GM19239 (cell line): ENCODE measurements at regions not wholly inside any gene's neighbourhood (a gene's known extent, or its start where the extent isn't known, plus 50 kb on each side); places are given as distances from the start of the nearest gene placed in this dataset.
"Not testable (repeated sequence)": the region's sequence is repeated elsewhere in the genome, so short reads cannot be mapped to it uniquely, and the experiment has no call there.

Source experiments
- DNase-seq: peaks from one replicate; pipeline ENCODE4 v3.0.0; 2011; ENCODE audit warnings: low spot score; ENCODE audit not compliant: insufficient read length
- FAIRE-seq: peaks from 2 replicates; lab custom pipeline; 2011; peaks lifted over from hg19 to GRCh38; lab: Jason Lieb, UNC

- FAIRE-seq = no peak
- DNase-seq = no peak
These were observed 414.9 kb downstream of the SATB2 start for GRCh38 chr2:199042660-199043379.

GRCh38 chr2:199040522-199040921, 417.2 kb downstream of the SATB2 start:
- DNase-seq = no peak
- no peak for FAIRE-seq

GRCh38 chr2:199033761-199034160, 424.0 kb downstream of the SATB2 start:
- not testable (repeated sequence) for FAIRE-seq, DNase-seq

- no peak for FAIRE-seq
- DNase-seq = no peak
These were observed 432.6 kb downstream of the SATB2 start for GRCh38 chr2:199025146-199025545.

GRCh38 chr2:199024224-199024623, 433.5 kb downstream of the SATB2 start:
- no peak for FAIRE-seq
- DNase-seq = no peak

GRCh38 chr2:199019898-199020507, 437.7 kb downstream of the SATB2 start:
- DNase-seq (no peak), FAIRE-seq (no peak)

- FAIRE-seq = no peak
These were observed 438.9 kb downstream of the SATB2 start for GRCh38 chr2:199018826-199019225.

GRCh38 chr2:199015072-199015471, 442.7 kb downstream of the SATB2 start:
- no peak for FAIRE-seq
- DNase-seq = no peak

More at GRCh38 chr2:199018826-199019225, 438.9 kb downstream of the SATB2 start:
- no peak for DNase-seq

GRCh38 chr2:199014226-199014625, 443.5 kb downstream of the SATB2 start:
- FAIRE-seq = no peak
- no peak for DNase-seq

- FAIRE-seq = no peak
- DNase-seq = no peak
These were observed 445.8 kb downstream of the SATB2 start for GRCh38 chr2:199011908-199012307.

GRCh38 chr2:198994678-198995077, 463.1 kb downstream of the SATB2 start:
- FAIRE-seq (no peak), DNase-seq (no peak)

- DNase-seq (no peak), FAIRE-seq (no peak)
These were observed 466.3 kb downstream of the SATB2 start for GRCh38 chr2:198991431-198991830.

- FAIRE-seq (no peak), DNase-seq (no peak)
These were observed 482.0 kb downstream of the SATB2 start for GRCh38 chr2:198975779-198976178.

- no peak for DNase-seq
- no peak for FAIRE-seq
These were observed 484.0 kb downstream of the SATB2 start for GRCh38 chr2:198973785-198974184.

- DNase-seq (no peak), FAIRE-seq (no peak)
These were observed 484.6 kb downstream of the SATB2 start for GRCh38 chr2:198973181-198973580.

- FAIRE-seq = no peak
- no peak for DNase-seq
These were observed 489.2 kb downstream of the SATB2 start for GRCh38 chr2:198968545-198968944.

GRCh38 chr2:198966269-198966668, 491.5 kb downstream of the SATB2 start:
- no peak for DNase-seq
- FAIRE-seq = no peak

GRCh38 chr2:198961547-198961946, 496.2 kb downstream of the SATB2 start:
- no peak for DNase-seq
- FAIRE-seq = no peak

- DNase-seq (no peak), FAIRE-seq (no peak)
These were observed 500.6 kb downstream of the SATB2 start for GRCh38 chr2:198957181-198957580.

GRCh38 chr2:198953328-198953727, 504.4 kb downstream of the SATB2 start:
- no peak for FAIRE-seq
- no peak for DNase-seq

GRCh38 chr2:198950803-198951202, 506.9 kb downstream of the SATB2 start:
- DNase-seq (no peak), FAIRE-seq (no peak)

- FAIRE-seq (no peak), DNase-seq (no peak)
These were observed 512.2 kb downstream of the SATB2 start for GRCh38 chr2:198945496-198945895.
